ENCODE measurements at regions not wholly inside any gene's neighbourhood (a gene's known extent, or its start where the extent isn't known, plus 50 kb on each side); places are given as distances from the start of the nearest gene placed in this dataset.

GRCh38 chr5:32935283-32935682 lies 224.2 kb downstream of the NPR3 start:
- H3K27ac ChIP-seq = no peak overlapping the region
- H3K4me3 ChIP-seq (ENCODE audit: low read depth, low read length) = no peak overlapping the region
- DNase-seq = no peak
- no peaks in the 10 kb centered on the region for H3K36me3 ChIP-seq (replicated peaks)
- TF ChIP-seq CTCF (IDR thresholded peaks at IDR 0.05; ENCODE audit: low read depth, low read length, missing control alignments) = no peak
- H3K27me3 ChIP-seq (replicated peaks) = no peaks in the 10 kb centered on the region
- in situ Hi-C loops (cut with HindIII; ENCODE audit: low pct_ligation_motif_present, low sequenced_read_pairs) = no loop called here

- in situ Hi-C loops (cut with HindIII; ENCODE audit: low pct_ligation_motif_present, low sequenced_read_pairs) = no loop called here
- H3K36me3 ChIP-seq (replicated peaks) = no peaks in the 10 kb centered on the region
- DNase-seq = no peak
- H3K4me3 ChIP-seq (ENCODE audit: low read depth, low read length) = no peak overlapping the region
- TF ChIP-seq CTCF (IDR thresholded peaks at IDR 0.05; ENCODE audit: low read depth, low read length, missing control alignments) = no peak
- no peak overlapping the region for H3K27ac ChIP-seq
- H3K27me3 ChIP-seq (replicated peaks) = no peaks in the 10 kb centered on the region
These were observed 225.2 kb downstream of the NPR3 start for GRCh38 chr5:32936329-32936728.

- Histone ChIP-seq H3K27ac (no peak overlapping the region), H3K36me3 (replicated peaks) (no peaks in the 10 kb centered on the region), H3K4me3 (ENCODE audit: low read depth, low read length) (no peak overlapping the region), H3K27me3 (replicated peaks) (no peaks in the 10 kb centered on the region)
- DNase-seq = peak; percentile 8
- TF ChIP-seq CTCF (IDR thresholded peaks at IDR 0.05; ENCODE audit: low read depth, low read length, missing control alignments) = peak; percentile 58
- in situ Hi-C loops (cut with HindIII; ENCODE audit: low pct_ligation_motif_present, low sequenced_read_pairs) = no loop called here
These were observed 231.3 kb downstream of the NPR3 start for GRCh38 chr5:32942225-32942989.

GRCh38 chr5:32949286-32949970 lies 238.3 kb downstream of the NPR3 start:
- TF ChIP-seq CTCF (IDR thresholded peaks at IDR 0.05; ENCODE audit: low read depth, low read length, missing control alignments) = no peak
- DNase-seq = no peak
- in situ Hi-C loops (cut with HindIII; ENCODE audit: low pct_ligation_motif_present, low sequenced_read_pairs) = no loop called here

GRCh38 chr5:32951003-32951402 lies 239.9 kb downstream of the NPR3 start:
- Histone ChIP-seq H3K27me3 (replicated peaks) (no peaks in the 10 kb centered on the region), H3K4me3 (ENCODE audit: low read depth, low read length) (no peak overlapping the region), H3K36me3 (replicated peaks) (no peaks in the 10 kb centered on the region), H3K27ac (no peak overlapping the region)
- DNase-seq = no peak
- TF ChIP-seq CTCF (IDR thresholded peaks at IDR 0.05; ENCODE audit: low read depth, low read length, missing control alignments) = no peak
- in situ Hi-C loops (cut with HindIII; ENCODE audit: low pct_ligation_motif_present, low sequenced_read_pairs) = no loop called here

More at GRCh38 chr5:32949286-32949970, 238.3 kb downstream of the NPR3 start:
- Histone ChIP-seq H3K27ac (no peak overlapping the region), H3K27me3 (replicated peaks) (no peaks in the 10 kb centered on the region), H3K4me3 (ENCODE audit: low read depth, low read length) (no peak overlapping the region), H3K36me3 (replicated peaks) (no peaks in the 10 kb centered on the region)

All from brain microvascular endothelial cell (primary cell).